HG02884 (cell line): ENCODE measurements at regions not wholly inside any gene's neighbourhood (a gene's known extent, or its start where the extent isn't known, plus 50 kb on each side); places are given as distances from the start of the nearest gene placed in this dataset.
"Not testable (repeated sequence)": the region's sequence is repeated elsewhere in the genome, so short reads cannot be mapped to it uniquely, and the experiment has no call there.

ENCODE experiments used
- ATAC-seq: cut with Tn5 transposase; IDR thresholded peaks from one replicate; pipeline ENCODE4 v1.9.1; 2021; ENCODE audit warnings: mild to moderate bottlenecking, moderate library complexity; ENCODE audit not compliant: unreplicated experiment

- no peak for ATAC-seq
Measured at GRCh38 chr2:136331226-136331625, 213.3 kb upstream of the CXCR4 start.

GRCh38 chr2:136328207-136328795 is 210.4 kb upstream of the CXCR4 start:
- ATAC-seq, result no peak

DNA sequence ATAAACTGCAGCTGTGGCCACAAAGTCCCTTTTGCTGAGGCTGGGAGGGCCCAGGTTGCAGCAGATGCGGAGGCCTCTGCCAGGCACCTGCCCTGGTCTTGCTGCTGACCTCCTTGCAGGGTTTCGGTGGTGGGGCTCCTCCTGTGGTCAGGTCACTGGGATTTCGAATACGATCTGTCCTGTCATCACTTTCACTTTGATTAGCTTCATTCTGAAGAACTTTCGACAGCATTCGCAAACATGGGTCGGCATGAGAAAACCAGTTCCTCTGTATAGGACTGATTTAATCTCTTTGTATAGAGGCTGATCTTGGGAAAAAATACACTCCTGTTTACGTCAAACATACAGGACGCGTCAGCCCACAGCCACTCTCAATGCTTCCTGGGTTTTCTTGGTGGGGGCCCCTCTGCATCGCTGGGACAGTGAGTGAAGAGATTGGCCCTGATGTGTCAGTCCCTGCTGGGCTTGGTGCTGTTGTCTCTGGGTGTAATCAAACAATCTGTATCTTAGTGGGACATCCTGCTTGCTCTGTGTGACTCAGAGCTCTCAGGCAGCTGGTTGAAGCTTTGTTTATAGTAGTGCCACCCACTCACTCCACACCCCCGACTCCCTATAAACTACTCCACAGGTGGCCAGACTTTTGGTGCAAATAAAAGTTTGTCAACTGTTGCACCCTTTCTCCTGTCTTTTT is 209.4 kb upstream of the CXCR4 start:
- ATAC-seq, result peak; percentile 74

DNA sequence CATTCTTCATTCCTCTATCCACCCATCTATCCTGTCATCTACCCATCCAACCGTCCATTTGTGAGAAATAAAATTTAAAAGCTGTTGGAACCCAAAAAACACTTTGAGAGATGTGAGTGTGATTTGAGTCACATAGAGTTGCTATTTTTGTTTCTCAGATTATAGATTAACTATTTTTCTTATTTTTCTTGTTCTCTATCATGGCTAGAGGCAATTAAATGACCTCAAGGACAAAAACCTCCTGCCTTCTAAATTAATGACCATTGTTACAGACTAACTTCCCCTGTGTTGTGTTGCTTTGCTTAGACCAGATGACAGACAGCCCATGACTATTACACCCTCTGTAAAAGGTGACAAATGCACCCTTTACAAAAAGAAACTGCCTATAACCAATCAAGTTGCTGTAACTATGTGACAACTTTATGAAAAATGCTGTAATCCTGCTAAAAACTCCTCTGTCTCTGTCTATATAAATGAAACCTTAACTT is 207.9 kb upstream of the CXCR4 start:
- no peak for ATAC-seq

DNA sequence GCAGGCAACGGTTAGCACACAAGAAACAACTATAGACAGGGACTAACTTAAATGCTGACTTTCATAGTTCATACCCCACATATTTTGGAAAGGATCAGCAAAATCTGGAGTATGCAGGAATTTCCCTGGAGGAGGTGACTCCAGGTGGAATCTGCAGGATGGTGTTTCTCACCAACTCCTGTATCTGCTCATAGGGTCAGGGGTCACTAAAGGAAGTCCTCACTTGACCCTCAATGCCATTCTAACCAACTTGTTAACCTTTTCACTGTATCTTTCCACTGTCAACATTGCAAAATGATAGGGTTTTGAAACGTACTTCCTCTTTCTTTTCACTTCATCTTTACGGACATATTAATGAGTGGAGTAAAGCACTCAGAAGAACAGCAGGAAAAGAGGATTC is 207.0 kb upstream of the CXCR4 start:
- no peak for ATAC-seq

GRCh38 chr2:136323935-136324334 is 206.0 kb upstream of the CXCR4 start:
- no peak for ATAC-seq

- no peak for ATAC-seq
Measured at GRCh38 chr2:136323195-136323594, 205.2 kb upstream of the CXCR4 start.

- no peak for ATAC-seq
Measured at GRCh38 chr2:136322428-136322827, 204.5 kb upstream of the CXCR4 start.

- no peak for ATAC-seq
Measured at GRCh38 chr2:136319651-136320050, 201.7 kb upstream of the CXCR4 start.

GRCh38 chr2:136319237-136319636 is 201.3 kb upstream of the CXCR4 start:
- no peak for ATAC-seq

- no peak for ATAC-seq
Measured at GRCh38 chr2:136314240-136314639, 196.3 kb upstream of the CXCR4 start.

DNA sequence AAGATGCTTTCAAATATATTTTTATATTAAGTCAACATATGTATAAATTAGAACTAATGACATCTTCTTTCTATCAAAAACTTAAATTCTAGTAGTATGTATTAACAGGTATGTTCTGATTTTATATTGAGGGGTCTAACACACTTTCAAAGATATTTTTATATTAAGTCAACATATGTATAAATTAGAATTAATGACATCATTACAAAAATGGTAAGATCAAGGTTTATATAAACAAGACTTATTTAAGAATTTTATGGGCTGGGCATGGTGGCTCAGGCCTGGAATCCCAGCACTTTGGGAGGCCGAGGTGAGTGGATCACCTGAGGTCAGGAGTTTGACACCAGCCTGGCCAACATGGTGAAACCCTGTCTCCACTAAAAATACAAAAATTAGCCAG is 194.6 kb upstream of the CXCR4 start:
- not testable (repeated sequence) for ATAC-seq

DNA sequence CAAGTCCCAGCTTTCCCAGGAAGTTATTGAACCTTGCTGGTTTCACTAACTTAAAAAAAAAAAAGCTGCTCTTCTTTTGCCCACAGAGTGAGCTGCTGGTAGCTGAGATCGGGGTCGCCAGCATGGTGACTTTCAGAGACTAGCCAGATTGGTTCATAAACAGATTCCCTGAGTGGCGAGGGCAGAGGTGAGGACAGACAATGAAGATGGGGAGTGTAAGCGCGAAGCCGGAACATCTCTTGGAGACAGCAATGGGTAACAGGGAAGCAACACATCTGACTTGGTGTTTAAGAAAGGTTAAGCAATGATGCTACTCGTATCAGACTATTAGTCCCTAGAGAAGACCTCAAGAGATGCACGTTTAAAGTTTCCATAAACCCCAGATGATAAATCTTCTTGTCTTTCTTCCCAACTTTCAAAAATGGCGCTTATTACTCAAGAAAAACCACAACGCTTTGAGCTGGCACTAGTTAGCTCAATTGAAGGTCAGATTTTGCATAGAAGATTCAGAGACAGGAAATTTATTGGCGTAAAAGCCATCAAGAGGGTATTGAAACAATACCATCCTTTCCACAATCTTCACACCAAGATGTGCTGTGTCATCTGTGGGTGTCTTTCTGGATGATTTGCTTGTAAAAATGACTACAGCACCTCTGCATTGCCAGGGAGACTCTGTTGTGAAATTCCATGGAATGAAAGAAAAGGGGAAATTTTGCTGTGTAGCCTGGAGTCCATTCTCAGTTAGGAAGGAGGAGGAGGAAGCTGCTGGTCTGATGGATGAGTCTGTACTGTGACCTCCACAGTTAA is 193.1 kb upstream of the CXCR4 start:
- ATAC-seq, result no peak

- ATAC-seq, result no peak
Measured at GRCh38 chr2:136310005-136310495, 192.1 kb upstream of the CXCR4 start.

- no peak for ATAC-seq
Measured at GRCh38 chr2:136308611-136309010, 190.7 kb upstream of the CXCR4 start.

DNA sequence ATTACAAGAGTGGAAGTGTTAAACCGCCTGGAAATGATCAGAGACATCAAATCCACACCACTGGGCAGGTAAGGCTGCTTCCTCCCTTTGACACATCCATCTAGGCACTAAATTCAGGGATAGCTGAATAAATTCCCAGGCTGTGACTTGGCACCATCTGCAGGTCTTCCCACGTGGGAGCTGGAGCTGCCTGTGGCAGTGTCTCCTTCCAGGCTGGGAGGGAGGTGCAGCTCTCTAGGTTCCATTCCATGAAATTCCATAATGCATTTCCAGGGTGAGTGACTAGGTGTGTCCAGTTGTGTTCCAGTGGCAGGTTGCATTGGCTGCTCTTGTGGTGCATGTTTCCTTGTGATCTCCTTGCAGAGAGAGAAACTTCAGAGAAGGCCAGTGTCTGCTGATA is 188.9 kb upstream of the CXCR4 start:
- ATAC-seq, result no peak

DNA sequence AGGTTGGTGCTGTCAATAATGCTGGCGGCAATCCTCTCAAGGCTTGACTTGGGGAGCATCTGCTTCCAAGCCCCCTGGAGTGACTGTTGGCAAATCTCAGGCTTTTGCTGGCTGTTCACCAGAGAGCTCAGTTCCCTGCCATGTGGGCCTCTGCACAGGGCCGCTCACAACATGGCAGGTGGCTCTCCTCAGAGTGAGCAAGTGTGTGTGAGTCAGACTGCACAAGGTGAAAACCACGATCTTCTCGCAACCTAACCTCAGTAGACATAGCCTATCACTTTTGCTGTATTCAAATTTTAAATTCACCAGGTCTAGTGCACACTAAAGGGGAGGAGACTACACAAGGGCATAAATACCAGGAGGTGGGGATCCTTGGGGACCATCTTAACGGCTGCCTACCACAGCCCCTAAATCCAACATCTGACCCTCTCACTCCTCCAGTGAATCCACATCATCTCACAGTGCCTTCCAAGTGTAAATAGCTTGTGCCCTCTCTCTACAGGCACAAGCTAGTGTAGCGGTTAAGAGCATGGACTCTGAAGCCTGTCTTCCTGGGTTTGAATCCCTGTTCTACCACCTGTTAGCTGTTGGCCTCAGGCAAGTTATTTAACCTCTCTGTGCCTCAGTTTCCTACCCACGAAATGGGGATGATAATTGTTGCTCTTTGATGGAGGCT is 187.7 kb upstream of the CXCR4 start:
- peak; percentile 89 for ATAC-seq

DNA sequence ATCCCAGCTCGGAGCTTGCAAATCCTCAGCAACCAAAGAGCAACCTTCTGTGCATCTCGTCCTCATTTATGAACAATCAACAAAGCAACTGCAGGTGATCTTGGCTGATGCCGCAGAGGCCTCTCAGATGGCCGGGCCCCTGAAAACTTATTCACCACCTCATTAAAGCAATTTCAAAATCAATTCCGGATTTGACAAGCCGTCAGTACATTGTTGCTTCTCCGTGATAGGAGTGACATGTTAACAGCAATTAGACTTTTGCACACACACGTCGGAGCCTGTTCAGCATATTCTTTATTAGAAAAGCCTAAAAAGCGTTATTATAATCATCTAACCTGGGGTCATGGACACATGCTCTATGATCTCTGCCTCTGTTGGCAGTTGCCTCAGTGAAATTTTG is 183.1 kb upstream of the CXCR4 start:
- no peak for ATAC-seq

DNA sequence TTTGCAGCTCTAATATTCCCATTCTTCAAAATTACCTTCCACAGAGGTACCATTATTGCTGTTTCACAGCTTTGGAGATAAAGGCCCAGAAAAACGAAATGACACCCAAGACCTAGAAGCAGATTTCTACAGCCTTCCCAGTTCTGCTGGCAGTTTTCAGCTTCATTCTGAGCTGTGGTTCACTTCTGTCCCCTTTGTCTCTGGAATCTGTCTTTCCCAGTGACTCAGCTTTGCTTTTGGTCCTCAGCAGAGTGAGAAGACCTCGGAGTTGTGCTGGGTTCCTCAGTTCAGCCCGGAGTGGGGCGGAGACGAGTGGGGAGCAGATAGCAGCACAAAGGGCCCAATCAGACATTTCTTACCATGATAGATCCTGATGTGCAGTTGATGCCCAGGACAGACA is 180.7 kb upstream of the CXCR4 start:
- ATAC-seq, result no peak

- ATAC-seq, result no peak
Measured at GRCh38 chr2:136297994-136298393, 180.0 kb upstream of the CXCR4 start.

- ATAC-seq, result no peak
Measured at GRCh38 chr2:136297312-136297711, 179.4 kb upstream of the CXCR4 start.
